Stimulated activated CD4-positive, alpha-beta T cell treated with anti-CD3 and anti-CD28 coated beads, TNF-alpha, amount 100 ng/mL, for 48 hours (primary cell): ENCODE measurements at regions not wholly inside any gene's neighbourhood (a gene's known extent, or its start where the extent isn't known, plus 50 kb on each side); places are given as distances from the start of the nearest gene placed in this dataset.

Experiments
- DNase-seq, 3 donors: peaks; one replicate each; pipeline ENCODE4 v3.0.0-alpha.2; 2020; ENCODE audit warnings: low read depth in 3 of 3

DNA sequence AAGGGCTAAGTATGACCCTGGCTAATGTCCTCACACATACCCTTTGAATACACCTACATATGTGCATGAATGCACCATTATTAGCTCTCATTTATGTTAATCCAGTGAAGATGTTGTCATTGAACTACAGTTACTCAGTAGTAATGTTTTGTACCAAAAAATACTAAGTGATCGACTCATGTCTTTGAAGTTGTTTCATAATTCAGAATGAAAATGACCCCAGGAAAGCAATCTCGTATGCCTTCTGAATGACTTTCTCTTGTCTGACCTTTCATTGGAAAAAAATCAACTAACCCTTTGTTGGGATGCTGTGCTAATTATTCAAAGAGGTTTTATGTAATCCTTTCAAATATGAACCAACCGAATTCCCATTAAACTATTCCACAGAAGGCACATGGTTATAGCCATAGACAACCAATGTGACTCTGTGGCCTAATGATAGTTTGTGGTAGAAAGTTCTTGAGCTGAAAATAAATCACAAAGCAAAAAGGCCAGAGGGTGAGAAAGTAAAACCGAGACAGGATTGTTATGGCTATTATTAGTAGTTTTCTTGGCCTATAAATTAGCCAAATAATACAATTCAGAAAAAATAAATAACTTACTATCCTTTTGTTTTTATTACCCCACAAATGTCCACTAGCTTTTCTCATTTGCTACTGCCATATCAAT lies 86.8 kb upstream of the STARD13 start:
- no peak for DNase-seq

DNA sequence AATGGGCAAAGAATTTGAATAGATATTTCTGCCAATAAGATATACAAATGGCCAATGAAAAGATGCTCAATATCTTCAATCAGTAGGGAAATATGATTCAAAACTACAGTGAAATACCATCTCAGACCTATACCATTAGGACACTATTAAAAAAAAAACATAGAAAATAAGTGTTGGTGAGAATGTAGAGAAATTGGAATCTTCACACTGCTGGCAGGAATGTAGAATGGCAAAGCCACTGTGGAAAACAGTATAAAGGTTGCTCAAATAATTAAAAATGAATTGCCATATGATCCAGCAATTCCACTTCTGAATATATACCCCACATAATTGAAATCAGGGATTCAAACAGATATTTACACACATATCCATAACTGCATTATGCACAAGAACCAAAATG lies 88.1 kb upstream of the STARD13 start:
- no peak for DNase-seq

DNA sequence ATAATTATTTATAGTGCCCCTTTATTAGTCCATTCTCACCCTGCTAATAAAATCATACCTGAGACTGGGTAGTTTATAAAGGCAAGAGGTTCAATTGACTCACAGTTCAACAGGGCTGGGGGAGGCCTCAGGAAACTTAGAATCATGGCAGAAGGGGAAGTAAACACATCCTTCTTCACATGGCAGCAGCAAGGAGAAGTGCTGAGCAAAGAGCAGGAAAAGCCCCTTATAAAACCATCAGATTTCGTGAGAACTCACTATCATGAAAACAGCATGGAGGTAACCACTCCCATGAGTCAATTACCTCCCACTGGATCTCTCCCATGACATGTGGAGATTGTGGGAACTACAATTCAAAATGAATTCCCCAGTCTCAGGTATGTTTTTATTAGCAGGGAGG lies 89.9 kb upstream of the STARD13 start:
- DNase-seq = no peak

DNA sequence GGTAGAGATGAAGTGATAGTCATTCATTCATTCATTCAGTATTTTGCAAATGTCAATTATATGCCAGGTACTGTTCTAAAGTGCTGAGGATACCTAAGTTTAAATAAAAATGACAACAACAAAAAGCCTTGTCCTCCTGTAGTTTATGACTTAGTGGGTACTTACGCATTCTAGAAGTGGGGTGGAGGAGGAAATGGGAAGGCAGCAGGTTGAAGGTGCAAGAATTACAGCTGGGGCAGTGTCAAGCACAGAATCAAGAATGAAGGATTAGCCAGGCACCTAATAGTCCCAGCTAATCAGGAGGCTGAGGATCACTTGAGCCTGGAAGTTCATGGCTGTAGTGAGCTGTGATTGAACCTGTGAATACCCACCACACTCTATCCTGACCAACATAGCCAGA lies 90.7 kb upstream of the STARD13 start:
- no peak for DNase-seq

DNA sequence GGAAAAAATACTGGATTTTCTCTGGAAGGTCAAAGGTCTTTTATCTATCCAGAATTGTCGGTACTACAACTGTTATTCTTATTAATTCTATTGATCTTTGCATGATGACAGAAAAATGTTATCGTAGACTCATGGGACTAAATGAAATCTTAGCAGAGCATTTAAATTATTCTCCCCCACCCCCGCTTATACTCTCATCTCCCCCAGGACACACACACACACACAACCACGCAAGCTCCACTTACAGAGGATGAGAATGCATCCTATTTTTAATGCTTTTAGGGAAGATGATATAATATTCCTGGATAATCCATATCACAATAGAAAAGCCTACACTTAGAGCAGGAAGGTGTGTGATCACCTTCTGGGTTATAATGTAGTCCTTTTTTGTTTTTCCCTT lies 91.9 kb upstream of the STARD13 start:
- no peak for DNase-seq

DNA sequence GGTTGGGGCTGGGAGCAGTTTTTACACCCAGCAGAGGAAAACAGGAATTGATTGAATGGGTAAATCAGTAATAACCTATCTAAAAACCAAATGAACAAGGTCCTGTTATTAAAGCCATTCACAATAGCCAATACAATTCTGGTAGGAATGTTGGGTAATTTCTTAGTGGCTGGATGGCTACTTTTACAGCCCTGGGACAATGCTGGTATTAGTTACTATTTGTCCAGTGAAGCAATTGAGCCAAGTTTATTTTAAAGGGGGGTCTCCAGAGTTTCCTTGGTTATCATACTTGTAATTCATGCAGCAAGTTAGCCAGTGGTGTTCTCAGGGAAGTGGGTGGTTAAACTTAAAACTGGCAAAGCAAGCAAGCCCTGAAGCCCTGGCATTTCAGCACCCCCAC lies 92.3 kb upstream of the STARD13 start:
- DNase-seq = no peak

DNA sequence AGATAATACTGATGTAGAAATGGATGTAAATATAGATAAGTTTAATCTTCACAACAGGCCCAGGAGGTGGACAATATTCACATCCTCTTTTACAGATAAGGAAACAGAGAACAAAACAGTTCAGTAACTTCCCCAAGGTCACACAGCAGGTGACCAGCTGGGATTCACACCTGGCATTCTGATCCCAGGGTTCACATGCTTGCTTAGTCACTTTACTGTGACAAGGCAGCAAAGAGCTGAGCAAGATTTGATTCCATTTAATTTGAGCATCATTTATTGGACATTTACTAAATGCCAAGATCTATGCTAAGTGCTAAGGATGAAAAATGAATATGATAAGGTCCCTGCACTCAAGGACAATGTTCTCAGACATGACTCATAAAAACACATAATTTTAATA lies 94.1 kb upstream of the STARD13 start:
- no peak for DNase-seq

DNA sequence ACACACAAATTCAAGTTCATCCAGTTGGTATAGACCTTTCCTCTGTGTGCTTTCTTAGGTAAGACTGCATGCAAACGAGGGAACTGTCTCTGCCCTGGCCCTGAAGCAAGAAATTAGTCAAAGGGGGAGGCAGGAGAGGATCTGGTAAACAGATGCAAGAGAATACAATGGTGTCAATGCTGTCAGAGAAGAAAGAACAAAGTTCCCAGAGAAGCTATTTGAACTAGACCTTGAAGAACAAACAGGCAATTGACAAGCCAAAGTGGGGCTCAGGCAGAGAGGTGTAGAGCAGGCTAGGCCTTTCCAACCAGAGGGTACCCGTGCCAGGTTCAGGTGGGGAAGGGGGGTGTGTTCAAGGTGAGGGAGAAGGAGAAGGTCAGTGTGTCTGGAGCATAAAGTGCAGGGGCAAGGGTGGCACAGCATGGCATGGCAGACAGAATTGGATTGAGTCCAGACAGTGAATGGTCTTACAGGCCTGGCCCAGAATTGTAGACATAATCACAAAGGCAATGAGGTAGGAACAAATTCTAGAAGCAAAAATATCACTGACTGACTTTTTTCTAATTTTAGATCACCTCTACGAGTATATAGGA lies 95.0 kb upstream of the STARD13 start:
- no peak for DNase-seq

DNA sequence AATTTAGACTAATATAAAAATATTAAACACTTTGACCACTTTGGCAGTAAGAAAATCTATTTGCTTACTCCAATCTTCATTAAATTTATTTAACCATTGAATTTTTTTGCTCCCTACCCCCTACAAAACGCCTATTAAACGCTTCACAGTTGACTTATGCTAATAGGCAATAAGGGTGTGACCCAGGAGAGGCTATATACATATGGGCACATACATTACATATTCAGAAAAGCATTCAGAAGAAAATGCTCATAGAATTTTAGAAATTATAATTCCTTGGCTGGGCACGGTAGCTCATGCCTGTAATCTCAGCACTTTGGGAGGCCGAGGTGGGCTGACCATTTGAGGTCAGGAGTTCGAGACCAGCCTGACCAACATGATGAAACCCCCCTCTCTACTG lies 95.6 kb upstream of the STARD13 start:
- no peak for DNase-seq

DNA sequence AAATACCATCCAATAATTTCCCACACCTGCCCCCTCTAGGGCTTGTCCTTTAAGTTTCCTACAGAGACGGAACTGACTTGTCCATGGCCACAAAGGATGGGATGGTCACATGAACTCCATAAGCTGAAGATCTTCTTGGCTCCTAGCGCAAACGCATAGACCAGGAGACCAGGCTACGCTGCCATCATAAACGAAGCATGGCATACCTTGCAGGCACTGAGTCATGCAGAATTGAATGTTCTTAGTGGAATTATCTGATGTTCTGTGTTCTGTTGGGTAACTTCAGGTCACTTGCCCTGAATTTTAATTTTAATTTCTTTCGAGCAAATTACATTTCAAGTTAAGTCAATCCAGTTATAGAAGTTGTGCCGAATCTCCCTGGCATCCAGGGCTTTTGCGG lies 96.4 kb upstream of the STARD13 start:
- no peak for DNase-seq

DNA sequence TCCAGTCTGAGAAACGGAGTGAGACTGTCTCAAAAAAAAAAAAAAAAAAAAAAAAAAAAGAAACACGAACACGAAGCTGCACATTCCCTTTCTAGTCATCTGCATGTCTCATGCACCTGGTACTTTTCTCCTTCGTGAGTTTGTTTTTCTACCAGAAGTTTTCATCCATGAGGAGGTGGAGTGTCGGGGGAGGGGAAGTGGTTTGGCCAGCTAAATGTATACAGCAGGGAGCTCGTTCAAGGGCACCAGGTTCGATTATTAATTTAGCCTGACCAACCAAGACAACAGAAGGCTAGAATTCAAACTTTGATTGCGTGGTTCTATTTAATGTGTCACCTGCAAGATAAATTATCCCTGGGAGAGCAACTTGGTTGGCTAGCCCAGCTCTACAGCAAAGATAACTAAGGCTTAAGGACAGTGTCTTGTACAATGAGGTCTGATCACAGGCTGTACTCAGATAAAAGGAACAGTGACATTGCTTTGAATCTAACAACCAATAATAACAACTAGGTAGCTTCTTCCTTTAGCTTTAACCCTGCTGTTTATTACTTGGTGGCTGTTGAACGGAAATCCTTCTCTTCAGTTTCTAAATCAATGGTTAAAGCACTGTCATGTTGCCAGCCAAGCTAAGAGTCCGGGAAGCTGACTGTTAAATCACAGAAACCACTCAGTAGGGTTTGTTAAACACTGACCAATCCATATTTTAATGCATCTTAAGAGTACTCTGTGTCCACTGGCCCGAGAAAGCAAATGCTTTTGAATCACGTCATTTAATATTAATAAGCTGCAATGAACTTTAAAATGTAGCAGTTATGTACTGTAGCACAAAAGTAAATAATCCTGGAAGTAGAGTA lies 98.4 kb upstream of the STARD13 start:
- no peak for DNase-seq

DNA sequence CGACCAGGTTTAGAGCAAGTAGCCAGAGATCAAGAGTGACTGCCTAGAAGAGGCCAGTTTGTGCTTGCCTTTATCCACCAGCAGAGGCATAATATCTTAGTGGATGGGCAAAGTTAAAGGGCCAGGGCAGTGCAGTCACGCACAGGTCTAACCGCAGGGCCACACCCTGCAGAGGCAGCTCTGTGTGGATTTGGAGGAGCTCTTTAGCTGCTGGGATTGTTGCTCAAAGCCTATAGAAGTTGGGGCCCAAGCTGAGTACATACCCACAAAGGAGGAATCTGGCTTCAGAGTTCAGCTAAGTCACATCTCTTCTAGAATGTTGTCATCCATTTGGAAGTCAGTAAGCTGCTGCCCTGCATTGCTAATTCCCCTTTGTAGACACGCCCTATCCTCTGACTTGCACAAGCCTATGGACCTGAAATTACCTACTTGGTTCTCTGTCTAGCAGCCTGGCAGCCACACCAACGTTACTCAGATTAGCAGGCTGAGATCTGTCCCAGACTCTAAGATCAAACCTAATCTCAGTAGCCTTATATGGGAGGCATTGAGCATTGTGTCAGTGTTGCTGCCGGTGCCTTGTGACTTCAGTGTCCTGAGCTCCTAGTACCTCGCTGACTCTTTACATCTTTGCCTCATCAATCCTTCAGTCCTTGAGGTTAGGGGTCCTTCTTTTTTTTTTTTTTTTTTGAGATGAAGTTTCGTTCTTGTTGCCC lies 102.9 kb upstream of the STARD13 start:
- no peak for DNase-seq

DNA sequence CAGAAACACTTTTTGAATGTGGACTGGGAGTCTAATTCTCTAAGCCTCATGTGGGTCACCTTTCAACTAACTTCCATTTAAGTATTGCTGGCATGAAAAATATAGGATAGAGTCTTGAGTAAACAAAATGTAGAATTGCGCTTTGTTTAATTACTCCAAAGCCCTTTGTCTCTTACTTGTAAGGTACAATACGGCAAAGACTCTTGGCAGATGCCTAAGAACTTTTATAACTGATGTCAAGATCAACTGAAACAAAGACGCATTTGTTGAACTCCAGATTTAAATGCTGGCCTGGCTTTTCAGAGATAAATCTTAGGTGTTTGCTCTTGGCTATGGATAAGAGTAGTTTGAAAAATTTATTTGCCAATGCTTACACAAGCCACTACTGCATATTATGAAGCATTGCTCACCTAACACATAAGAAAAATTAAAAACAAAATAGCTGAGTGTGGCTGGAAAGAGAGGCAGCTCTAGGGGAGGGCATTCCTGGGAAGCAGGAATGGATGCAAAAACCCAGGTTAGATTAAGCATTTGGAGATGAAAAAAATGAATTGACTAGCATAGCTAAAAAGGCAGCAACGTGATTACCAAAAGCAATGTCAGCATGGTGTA lies 107.3 kb upstream of the STARD13 start:
- no peak for DNase-seq

DNA sequence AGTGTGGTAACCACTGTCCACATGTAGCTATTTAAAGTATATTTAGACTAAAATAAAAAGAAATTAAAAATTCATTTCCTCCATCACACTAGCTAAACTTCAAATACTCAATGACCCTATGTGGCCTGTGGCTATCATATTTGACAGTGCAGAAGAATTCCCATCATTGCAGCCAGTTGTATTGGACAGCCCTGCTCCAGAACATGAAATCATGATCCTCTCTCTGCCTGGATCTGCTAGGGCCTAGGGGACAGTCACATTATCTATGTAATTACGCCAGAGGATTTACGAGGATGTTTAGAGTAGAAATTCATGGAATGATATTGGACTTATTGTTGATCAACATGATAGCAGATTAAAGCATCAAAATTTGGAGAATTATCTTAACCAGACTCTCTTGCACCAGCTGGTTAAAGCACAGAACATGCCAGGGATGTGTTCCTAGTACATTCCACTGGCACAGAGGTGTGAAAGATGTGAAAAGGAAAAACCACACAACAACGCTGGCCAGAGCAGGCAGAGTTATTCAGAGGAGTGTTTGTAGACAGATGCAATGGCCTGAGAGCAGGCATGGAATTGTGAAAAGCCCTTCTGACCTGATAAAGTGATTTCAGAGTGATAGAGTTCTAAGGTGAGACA lies 108.9 kb upstream of the STARD13 start:
- DNase-seq = no peak

DNA sequence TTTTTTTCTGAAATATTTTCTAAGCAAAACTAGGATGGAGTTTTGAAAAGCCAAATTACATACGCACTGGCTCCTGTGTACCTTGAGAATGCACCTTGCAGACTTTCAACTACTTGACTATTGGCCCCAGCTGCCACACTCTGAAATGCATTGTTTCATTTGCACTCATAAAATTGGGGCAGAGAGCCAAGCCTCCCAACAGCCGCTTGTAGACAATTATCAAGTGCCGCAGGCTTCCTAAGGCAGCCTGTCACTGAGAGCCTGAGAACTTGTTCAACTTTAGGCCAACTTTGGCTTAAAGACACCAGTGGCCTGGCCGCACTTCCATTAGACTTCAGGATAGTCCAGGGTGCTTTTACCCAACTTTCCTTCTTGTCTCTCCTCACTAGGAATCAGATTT lies 115.7 kb upstream of the STARD13 start:
- no peak for DNase-seq

DNA sequence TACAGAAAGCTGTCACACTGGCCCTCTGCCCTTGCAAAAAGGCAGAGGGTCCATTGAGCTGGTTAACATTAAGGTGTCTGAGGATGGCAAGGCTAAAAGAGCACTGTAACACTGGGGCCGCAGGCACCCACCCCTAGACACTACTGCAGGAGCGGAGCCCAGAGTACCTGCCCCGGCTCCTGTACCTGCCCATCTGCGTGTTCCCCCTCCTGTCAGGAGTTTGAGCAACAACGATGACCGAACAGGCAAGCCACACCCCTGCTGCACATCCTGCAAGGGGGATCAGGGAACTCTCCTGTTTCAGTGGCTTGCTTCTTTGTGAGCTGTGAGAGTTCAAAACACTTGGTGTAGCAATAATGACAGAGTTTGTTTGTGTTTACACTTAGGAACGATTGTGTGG lies 117.4 kb upstream of the STARD13 start:
- no peak for DNase-seq

DNA sequence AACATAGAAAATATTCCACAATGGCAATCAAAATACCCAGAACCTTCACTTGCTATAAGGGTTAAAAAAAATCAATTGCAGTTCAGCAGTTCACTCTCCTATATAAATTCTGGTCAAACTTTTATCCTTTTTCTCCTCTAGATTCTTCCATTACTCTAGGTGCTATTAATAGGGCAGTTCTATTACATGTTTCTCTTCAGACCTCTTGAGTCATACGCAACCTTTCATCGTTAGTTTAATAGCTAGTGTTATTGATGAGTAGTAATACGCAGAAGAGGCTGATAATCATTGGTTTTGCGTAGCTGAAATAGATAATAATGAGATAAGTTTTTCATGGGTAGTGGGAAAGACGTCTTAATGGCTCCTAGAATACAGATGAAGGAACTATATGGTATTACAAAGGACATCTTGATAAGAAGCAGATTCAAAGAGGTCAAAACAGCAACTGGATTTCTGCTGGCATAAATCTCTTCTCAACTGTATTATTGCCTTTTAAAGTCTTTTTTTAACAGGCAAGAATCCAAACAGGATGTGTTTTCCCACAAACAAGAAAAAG lies 118.3 kb upstream of the STARD13 start:
- no peak for DNase-seq

DNA sequence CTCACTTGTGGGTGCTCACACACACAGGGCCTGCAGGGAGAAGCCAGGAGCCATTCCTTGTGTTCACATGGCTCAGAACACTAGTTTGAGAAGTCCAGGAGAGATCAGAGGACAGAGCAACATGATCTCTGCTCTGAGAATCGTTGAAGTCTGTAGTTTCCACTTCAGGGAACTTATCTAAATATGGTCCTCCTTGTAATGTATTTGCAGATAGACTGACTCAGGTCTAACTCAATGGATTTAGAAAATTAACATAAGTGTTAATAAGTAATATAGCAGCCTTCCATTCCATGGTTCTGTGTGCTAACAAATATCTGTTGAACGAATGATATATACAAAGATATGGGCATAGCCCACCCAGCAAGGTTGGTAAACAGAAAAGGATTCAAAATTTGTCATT lies 119.8 kb upstream of the STARD13 start:
- no peak for DNase-seq

DNA sequence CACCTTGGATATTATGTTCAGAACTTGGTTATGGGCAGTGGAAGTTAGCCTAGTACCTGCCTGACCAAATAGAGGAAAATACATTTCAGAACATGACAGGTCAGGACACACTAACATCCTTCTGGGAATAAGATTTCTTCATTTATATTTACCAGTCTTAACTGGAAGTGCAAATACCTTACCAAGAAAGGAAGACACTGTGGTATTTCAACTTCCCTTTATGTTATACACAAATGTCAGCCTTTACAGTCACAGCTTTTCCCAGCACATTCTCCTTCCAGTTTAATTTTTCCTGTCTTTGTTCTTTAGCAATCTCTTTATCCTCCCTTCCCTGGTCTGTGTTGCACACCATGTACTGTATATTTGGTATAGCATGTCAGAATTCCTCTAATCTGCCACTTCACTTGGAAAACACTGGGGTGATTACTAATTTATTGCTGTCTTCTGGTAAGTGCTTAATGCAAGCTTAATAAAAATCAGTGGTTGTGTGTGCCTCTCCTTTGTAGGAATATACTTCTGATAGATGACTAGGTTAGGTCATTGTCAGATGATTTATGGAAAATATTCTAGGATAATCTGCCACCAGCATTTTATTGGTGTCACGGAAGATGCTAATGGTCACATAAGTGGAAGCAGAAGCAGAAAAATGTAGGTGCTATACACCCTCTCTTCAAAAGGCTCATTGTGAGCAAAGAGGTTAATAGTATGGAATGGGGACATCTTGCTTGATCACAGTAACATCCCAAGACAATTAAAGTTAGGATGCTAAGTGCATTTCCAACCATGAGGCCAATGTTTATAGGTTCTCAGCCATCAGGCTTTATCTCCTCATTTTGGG lies 124.3 kb upstream of the STARD13 start:
- no peak for DNase-seq

DNA sequence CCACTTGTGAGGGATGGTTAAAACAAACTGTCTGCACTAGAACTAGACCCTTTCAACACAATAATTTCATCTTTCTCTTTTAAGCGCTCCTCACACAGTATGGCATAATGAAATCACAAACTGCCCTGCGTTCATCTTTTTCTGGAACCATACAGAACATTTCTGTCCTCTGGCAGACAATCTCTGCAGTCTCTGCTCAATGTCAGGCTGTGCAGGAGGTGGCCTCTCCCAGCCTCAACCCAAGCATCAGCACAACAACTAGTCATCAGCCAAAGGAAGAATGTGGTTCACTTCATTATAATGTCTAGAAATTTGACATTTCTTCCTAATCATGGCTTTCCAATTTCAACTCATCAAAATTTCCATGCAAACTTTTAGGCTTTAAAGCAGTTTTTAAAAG lies 125.1 kb upstream of the STARD13 start:
- no peak for DNase-seq
